ENCODE measurements at regions not wholly inside any gene's neighbourhood (a gene's known extent, or its start where the extent isn't known, plus 50 kb on each side); places are given as distances from the start of the nearest gene placed in this dataset.
"Not testable (repeated sequence)": the region's sequence is repeated elsewhere in the genome, so short reads cannot be mapped to it uniquely, and the experiment has no call there.

DNA sequence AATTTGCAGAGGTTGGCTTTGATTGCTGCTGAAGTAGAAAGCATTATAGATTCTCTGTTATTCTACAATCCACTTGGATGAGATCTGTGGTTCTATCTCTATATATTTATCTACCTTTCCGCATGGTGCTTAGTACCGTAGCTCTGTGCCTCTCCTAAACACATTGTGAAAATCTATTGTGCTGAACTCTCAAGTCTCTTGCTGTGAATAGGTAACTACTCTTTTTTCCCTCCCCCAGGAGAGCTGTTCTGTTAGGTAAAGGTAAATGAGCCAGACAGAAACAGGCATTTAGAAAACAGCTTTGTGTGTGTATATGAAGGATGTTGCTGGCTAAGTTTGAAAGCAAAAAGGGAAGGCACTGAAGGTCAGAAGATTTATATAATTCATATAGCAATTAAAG is 112.6 kb downstream of the BRMS1L start:
- DNase-seq (ENCODE audit: low spot score), result no peak

DNA sequence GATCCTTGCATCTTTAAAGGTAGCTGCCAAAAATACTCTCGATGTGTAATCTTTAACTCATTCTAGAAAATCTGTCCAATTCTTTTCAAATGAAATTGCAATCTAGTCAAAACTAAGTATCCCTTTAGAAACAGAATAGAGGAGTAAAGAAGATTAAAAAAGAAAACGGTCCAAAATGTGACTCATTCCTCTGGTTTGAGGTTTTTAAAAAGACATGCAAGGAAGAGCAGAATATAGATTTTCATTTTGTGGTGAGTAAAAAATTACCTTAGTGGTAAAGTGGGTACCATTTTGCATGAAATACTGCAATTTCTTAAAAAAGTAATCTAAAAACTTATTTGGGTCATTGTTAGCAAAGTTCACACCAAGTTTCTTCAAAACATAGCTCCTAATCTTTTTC is 108.4 kb downstream of the BRMS1L start:
- no peak for DNase-seq (ENCODE audit: low spot score)

- no peak for DNase-seq (ENCODE audit: low spot score)
Measured at GRCh38 chr14:35932659-35933159, 106.6 kb downstream of the BRMS1L start.

- DNase-seq (ENCODE audit: low spot score), result no peak
Measured at GRCh38 chr14:35932136-35932535, 106.0 kb downstream of the BRMS1L start.

GRCh38 chr14:35931346-35931745 is 105.2 kb downstream of the BRMS1L start:
- DNase-seq (ENCODE audit: low spot score), result no peak

- no peak for DNase-seq (ENCODE audit: low spot score)
Measured at GRCh38 chr14:35929186-35929585, 103.0 kb downstream of the BRMS1L start.

GRCh38 chr14:35927727-35928126 is 101.6 kb downstream of the BRMS1L start:
- no peak for DNase-seq (ENCODE audit: low spot score)

DNA sequence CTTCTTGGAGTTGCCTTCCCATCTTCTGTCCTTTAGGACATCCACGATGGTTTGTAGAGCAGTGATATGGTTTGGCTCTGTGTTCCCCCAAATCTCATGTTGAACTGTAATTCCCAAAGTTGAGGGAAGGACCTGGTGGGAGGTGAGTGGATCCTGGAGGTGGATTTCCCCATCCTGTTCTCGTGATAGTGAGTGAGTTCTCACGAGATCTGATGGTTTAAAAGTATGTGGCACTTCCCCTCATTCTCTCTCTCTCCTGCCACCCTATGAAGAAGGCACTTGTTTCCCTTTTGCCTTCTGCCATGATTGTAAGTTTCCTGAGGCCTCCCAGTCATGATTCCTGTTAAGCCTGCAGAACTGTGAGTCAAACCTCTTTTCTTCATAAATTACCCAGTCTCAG is 99.2 kb downstream of the BRMS1L start:
- no peak for DNase-seq (ENCODE audit: low spot score)

- not testable (repeated sequence) for DNase-seq (ENCODE audit: low spot score)
Measured at GRCh38 chr14:35922590-35922989, 96.5 kb downstream of the BRMS1L start.

- DNase-seq (ENCODE audit: low spot score), result no peak
Measured at GRCh38 chr14:35921745-35922144, 95.6 kb downstream of the BRMS1L start.

Measured in AG08395 (cell line).